ENCODE measurements at regions not wholly inside any gene's neighbourhood (a gene's known extent, or its start where the extent isn't known, plus 50 kb on each side); places are given as distances from the start of the nearest gene placed in this dataset.

- TF ChIP-seq REST (IDR thresholded peaks at IDR 0.05; ENCODE audit: insufficient read depth in 1 of 2, low read depth in 2 of 2, low read length in 1 of 2) (no peak), POLR2AphosphoS5 (IDR thresholded peaks at IDR 0.05; ENCODE audit: low read depth, low read length) (no peak)
- TF ChIP-seq, protein P1, sequence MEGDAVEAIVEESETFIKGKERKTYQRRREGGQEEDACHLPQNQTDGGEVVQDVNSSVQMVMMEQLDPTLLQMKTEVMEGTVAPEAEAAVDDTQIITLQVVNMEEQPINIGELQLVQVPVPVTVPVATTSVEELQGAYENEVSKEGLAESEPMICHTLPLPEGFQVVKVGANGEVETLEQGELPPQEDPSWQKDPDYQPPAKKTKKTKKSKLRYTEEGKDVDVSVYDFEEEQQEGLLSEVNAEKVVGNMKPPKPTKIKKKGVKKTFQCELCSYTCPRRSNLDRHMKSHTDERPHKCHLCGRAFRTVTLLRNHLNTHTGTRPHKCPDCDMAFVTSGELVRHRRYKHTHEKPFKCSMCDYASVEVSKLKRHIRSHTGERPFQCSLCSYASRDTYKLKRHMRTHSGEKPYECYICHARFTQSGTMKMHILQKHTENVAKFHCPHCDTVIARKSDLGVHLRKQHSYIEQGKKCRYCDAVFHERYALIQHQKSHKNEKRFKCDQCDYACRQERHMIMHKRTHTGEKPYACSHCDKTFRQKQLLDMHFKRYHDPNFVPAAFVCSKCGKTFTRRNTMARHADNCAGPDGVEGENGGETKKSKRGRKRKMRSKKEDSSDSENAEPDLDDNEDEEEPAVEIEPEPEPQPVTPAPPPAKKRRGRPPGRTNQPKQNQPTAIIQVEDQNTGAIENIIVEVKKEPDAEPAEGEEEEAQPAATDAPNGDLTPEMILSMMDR (IDR thresholded peaks at IDR 0.05), result no peak
These were observed 232.6 kb upstream of the HABP2 start for GRCh38 chr10:113320211-113320610.
